Esophagus squamous epithelium (tissue), 5 donors: ENCODE measurements at regions not wholly inside any gene's neighbourhood (a gene's known extent, or its start where the extent isn't known, plus 50 kb on each side); places are given as distances from the start of the nearest gene placed in this dataset.

Experiments used
- DNase-seq: peaks from one replicate; lab custom pipeline; 2025; lab: John Stamatoyannopoulos, UW
- H3K27ac ChIP-seq, 4 donors: fragments of 200-600 bp; sonication (generic); one replicate each; pipeline ENCODE4 v1.5.1; 2016 to 2019; ENCODE audit warnings: mild to moderate bottlenecking in 1 of 4
- H3K27me3 ChIP-seq, 4 donors: fragments of 200-600 bp; sonication (generic); 1 replicate in 3 of 4; 2 replicates in 1 of 4; pipeline versions ENCODE4 v1.5.1 to v1.6.0; 2017 to 2021; ENCODE audit warnings: antibody characterized with exemption in 1 of 4
- H3K36me3 ChIP-seq, 3 donors: fragments of 200-600 bp; sonication (generic); one replicate each; pipeline ENCODE4 v1.5.1; 2016 to 2019
- H3K4me1 ChIP-seq, 3 donors: fragments of 200-600 bp; sonication (generic); one replicate each; pipeline ENCODE4 v1.5.1; 2017 to 2019
- H3K4me3 ChIP-seq, 4 donors: fragments of 200-600 bp; sonication (generic); 1 replicate in 3 of 4; 2 replicates in 1 of 4; pipeline ENCODE4 v1.5.1; 2016 to 2019; ENCODE audit warnings: mild to moderate bottlenecking in 2 of 4, moderate library complexity in 1 of 4
- H3K9me3 ChIP-seq, 3 donors: fragments of 200-600 bp; sonication (generic); one replicate each; pipeline ENCODE4 v1.5.1; 2016 to 2019
- CTCF ChIP-seq, 6 experiments: fragments of 450-650 bp in 4 of 6; fragments of 200-600 bp in 2 of 6; sonication (generic) in 2 of 6; IDR thresholded peaks; one replicate each; pipeline ENCODE4 v1.5.1; 2016 to 2019; ENCODE audit warnings: antibody characterized with exemption in 6 of 6, mild to moderate bottlenecking in 4 of 6, moderate library complexity in 4 of 6
- POLR2A ChIP-seq, 4 donors: fragments of 450-650 bp; IDR thresholded peaks; one replicate each; pipeline ENCODE4 v1.6.1; 2017; ENCODE audit warnings: antibody characterized with exemption in 4 of 4, mild to moderate bottlenecking in 4 of 4, moderate library complexity in 3 of 4
- WGBS, 2 donors: methylation state at CpG; one replicate each; pipeline ENCODE4 v1.1.5; 2018; 5-methylcytosine and 5-hydroxymethylcytosine counted together
- intact Hi-C: fragments of 100-400 bp; cut with DNase I; formaldehyde crosslinking; loops from one replicate; pipeline ENCODE4 v1.15.0; 2022
- donor health status: DM: yes; HTN: yes; CAD: no.

DNA sequence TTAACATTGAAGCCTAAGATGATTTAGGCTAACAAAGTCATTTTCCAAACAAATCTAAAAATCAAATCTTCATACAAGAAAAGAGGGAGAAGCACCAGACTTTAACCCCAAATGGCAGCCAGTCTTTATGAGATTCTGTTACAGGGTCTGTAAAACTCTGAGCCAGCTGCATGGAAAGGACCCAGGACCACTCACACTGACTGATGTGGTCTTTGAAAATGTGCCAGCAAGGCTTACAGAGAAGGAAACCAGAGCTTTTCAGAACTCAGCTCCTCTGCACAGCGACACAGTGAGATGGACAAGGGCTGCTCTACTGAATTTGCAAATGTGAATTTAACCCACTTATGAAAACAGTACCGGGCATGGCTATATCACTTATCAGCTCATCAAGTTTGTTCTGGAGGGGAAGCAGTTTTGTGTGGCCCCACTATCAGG, 98.8 kb upstream of the SERP2 start:
- Histone ChIP-seq H3K27me3 (no peaks in the 10 kb centered on the region), H3K36me3 (no peaks in the 10 kb centered on the region), H3K4me3 (peak overlapping the region in 3 of 4 donors; percentile 10 to 44 (median 21)), H3K27ac (peak overlapping the region; percentile 40 to 86 (median 83)), H3K4me1 (peaks cover 4 to 37% (median 17%) of the 10 kb centered on the region in 3 donors), H3K9me3 (no peaks in the 10 kb centered on the region)
- intact Hi-C loops, result no loop called here
- DNase-seq, result no peak
- no peak for TF ChIP-seq POLR2A (IDR thresholded peaks at IDR 0.05)
- TF ChIP-seq CTCF (IDR thresholded peaks at IDR 0.05), result no peak
- 47 to 59% methylated on average over 2 of the region's 2 CpGs for WGBS, 2 donors

GRCh38 chr13:44275381-44275780, 98.2 kb upstream of the SERP2 start:
- Histone ChIP-seq H3K36me3 (no peaks in the 10 kb centered on the region), H3K4me3 (no peak overlapping the region), H3K4me1 (peaks cover 4 to 37% (median 17%) of the 10 kb centered on the region in 3 donors), H3K27ac (peak overlapping the region in 3 of 4 donors; percentile 81 to 86 (median 85)), H3K9me3 (no peaks in the 10 kb centered on the region), H3K27me3 (no peaks in the 10 kb centered on the region)
- no peak for DNase-seq
- intact Hi-C loops, result no loop called here
- TF ChIP-seq POLR2A (IDR thresholded peaks at IDR 0.05), result no peak
- TF ChIP-seq CTCF (IDR thresholded peaks at IDR 0.05), result no peak

- Histone ChIP-seq H3K27me3 (no peaks in the 10 kb centered on the region), H3K36me3 (no peaks in the 10 kb centered on the region), H3K27ac (no peak overlapping the region), H3K4me3 (no peak overlapping the region), H3K4me1 (peaks cover 0 to 30% (median 17%) of the 10 kb centered on the region in 3 donors), H3K9me3 (no peaks in the 10 kb centered on the region)
- no peak for DNase-seq
- WGBS, 2 donors, result 64 to 92% methylated on average over 3 of the region's 3 CpGs
- TF ChIP-seq POLR2A (IDR thresholded peaks at IDR 0.05) (no peak), CTCF (IDR thresholded peaks at IDR 0.05) (no peak)
- intact Hi-C loops, result no loop called here
These were observed 97.6 kb upstream of the SERP2 start for GRCh38 chr13:44276061-44276460.

DNA sequence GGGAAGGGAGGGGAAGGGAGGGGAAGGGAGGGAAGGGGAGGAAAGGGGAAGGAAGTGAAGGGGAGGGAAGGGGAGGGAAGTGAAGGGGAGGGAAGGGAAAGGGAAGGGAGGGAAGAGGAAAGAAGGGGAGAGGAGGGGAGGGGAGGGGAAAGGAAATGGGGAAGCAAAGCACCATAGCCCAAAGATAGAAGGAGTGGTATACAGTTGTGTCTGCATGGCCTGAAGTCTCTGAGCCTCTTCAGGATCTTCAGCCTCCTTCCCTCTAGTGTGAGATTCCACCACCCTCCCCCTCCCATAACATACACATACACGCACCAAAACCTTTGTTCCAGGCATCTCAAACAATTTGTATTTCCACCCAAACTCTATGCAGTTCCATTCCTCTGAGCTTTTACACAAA, 96.2 kb upstream of the SERP2 start:
- TF ChIP-seq POLR2A (IDR thresholded peaks at IDR 0.05) (no peak), CTCF (IDR thresholded peaks at IDR 0.05) (no peak)
- no peak overlapping the region for H3K4me3 ChIP-seq
- H3K9me3 ChIP-seq, result no peaks in the 10 kb centered on the region
- peaks cover 0 to under 1% (median 0%) of the 10 kb centered on the region in 4 donors for H3K27me3 ChIP-seq
- H3K36me3 ChIP-seq, result no peaks in the 10 kb centered on the region
- no peak for DNase-seq
- WGBS, 2 donors, result 89 to 95% methylated on average over 1 of the region's 1 CpG
- intact Hi-C loops, result no loop called here
- peaks cover 0 to 17% (median 10%) of the 10 kb centered on the region in 3 donors for H3K4me1 ChIP-seq
- peak overlapping the region in 1 of 4 donors; percentile 12 for H3K27ac ChIP-seq

DNA sequence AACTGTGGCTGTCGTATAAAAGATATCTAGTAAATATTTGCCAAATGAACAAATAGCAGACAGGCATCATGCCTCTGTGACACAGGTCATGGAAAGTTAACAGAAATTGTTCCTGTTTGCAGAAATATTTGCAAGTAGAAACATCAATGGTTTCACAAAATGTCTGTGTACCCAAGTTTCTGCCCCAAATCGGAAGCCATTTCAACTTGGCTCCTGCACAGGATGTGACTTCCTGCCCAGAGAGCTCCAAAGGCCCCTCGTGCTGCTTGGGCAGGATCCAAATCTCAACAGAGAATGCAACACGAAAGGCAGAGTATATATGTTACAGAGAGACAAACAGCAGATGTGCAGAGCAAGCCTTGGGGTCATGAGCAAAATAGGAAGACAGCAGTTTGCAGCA, 95.5 kb upstream of the SERP2 start:
- Histone ChIP-seq H3K9me3 (no peaks in the 10 kb centered on the region), H3K27ac (no peak overlapping the region), H3K36me3 (no peaks in the 10 kb centered on the region), H3K4me3 (no peak overlapping the region), H3K4me1 (peaks cover 0 to 17% (median 10%) of the 10 kb centered on the region in 3 donors), H3K27me3 (peaks cover 0 to 4% (median 0%) of the 10 kb centered on the region in 4 donors)
- no peak for DNase-seq
- WGBS, 2 donors, result 61 to 66% methylated on average over 4 of the region's 4 CpGs
- TF ChIP-seq POLR2A (IDR thresholded peaks at IDR 0.05), result no peak
- TF ChIP-seq CTCF (IDR thresholded peaks at IDR 0.05), result no peak
- intact Hi-C loops, result no loop called here
